ENCODE measurements at regions not wholly inside any gene's neighbourhood (a gene's known extent, or its start where the extent isn't known, plus 50 kb on each side); places are given as distances from the start of the nearest gene placed in this dataset.

- Histone ChIP-seq H3K27ac (ENCODE audit: insufficient read depth, low read depth, low read length) (no peak overlapping the region), H4K20me1 (replicated peaks; ENCODE audit: control insufficient read depth, extremely low read depth, insufficient read depth, low read length) (no peaks in the 10 kb centered on the region), H3K79me2 (ENCODE audit: control insufficient read depth, insufficient read depth, low read length) (no peaks in the 10 kb centered on the region), H3K27me3 (ENCODE audit: control insufficient read depth in 2 of 2, insufficient read depth in 2 of 2, low read length in 2 of 2) (no peaks in the 10 kb centered on the region), H3K9me3 (replicated peaks; ENCODE audit: control insufficient read depth, insufficient read depth, low read length) (no peaks in the 10 kb centered on the region), H3K4me1 (ENCODE audit: control insufficient read depth, extremely low read depth, insufficient read depth, low read length) (no peaks in the 10 kb centered on the region), H3K4me2 (ENCODE audit: insufficient read depth, low read length) (no peak overlapping the region), H3K36me3 (ENCODE audit: control insufficient read depth in 2 of 2, extremely low read depth in 1 of 2, insufficient read depth in 2 of 2, low read length in 2 of 2) (no peaks in the 10 kb centered on the region), H3K4me3 (replicated peaks in 1 of 3; ENCODE audit: insufficient read depth in 1 of 3, low read depth in 1 of 3, low read length in 3 of 3) (no peak overlapping the region), H2AFZ (ENCODE audit: low read depth, low read length) (no peak overlapping the region), H3K9ac (replicated peaks; ENCODE audit: extremely low read depth, insufficient read depth, low read length) (no peak overlapping the region), H3K9me1 (replicated peaks; ENCODE audit: control insufficient read depth, extremely low read depth, insufficient read depth, low read length) (no peaks in the 10 kb centered on the region)
- no TSS peak for BruUV-seq (replicated peaks)
- dilution Hi-C loops (cut with MboI; ENCODE audit: extremely low pct_ligation_motif_present, low sequenced_read_pairs) (no loop called here), intact Hi-C loops (cut with micrococcal nuclease) (no loop called here)
- POLR2A ChIA-PET, result no interaction called here
- TF ChIP-seq MYC (IDR thresholded peaks at IDR 0.05; ENCODE audit: low read depth, low read length), result no peak
- no peak for TF ChIP-seq MAX (IDR thresholded peaks at IDR 0.05; ENCODE audit: insufficient read depth, insufficient read length)
- TF ChIP-seq EZH2 (IDR thresholded peaks at IDR 0.05; ENCODE audit: borderline replicate concordance, low read depth, low read length, severe bottlenecking), result no peak
- no peak for TF ChIP-seq CTCF (IDR thresholded peaks at IDR 0.05; ENCODE audit: extremely low read depth in 1 of 2, insufficient read depth in 1 of 2, low read depth in 1 of 2, low read length in 2 of 2)
- TF ChIP-seq POLR2A (IDR thresholded peaks at IDR 0.05; ENCODE audit: low read depth, low read length), result no peak
- no peak for TF ChIP-seq GATA2 (IDR thresholded peaks at IDR 0.05; ENCODE audit: insufficient read depth, insufficient read length, low read depth, low read length)
- no peak for DNase-seq (ENCODE audit: low read depth, low spot score)
- FAIRE-seq, result no peak
- CTCF ChIA-PET, result interaction anchor here (1.6 kb wide), 1 partner anchor 16 kb away, joined by 5 read pairs; no protein-coding TSS in a partner anchor
Observed at GRCh38 chr10:123257904-123258456, 103.8 kb downstream of the BUB3 start.
